ENCODE measurements at regions not wholly inside any gene's neighbourhood (a gene's known extent, or its start where the extent isn't known, plus 50 kb on each side); places are given as distances from the start of the nearest gene placed in this dataset.

DNA sequence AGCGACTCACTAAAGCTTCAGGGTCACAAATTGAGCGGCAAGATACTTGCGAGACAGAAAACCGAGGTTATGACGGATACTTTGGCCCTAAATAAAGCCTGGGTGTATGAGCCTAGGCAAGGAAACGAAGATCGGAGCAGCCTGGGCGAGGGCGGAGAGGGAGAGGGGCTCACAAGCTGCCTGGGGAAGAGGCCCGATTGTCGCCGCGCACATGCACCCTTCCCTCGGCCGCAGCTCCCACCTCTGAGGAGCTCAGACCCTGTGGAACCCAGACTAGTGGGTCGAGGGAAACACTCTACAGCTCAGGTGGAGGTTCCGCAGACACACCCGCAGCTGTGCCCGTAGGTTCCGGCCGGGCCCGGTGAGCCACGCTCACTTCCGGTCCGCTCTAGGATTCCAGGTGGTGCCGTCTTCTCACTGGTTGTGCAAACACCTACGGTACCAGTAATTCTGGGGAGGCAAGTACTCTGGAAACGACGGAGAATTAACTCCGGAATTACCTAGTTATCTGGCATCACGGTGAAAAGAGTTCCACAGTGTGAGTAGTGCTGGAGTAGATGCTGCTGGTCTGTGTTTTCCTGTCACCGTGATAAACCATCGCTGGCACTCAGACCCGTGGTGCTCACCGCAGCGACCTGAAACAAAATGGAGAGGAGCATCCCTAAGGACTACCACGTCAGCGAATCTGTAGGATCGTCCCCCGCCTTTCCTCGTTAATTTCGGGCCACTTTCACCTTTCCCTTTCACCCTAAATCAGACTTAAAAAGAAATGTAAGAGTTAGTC lies 61.5 kb downstream of the GPX5 start:
- no peak for TF ChIP-seq POLR2A (IDR thresholded peaks at IDR 0.05)
- TF ChIP-seq, protein P1, sequence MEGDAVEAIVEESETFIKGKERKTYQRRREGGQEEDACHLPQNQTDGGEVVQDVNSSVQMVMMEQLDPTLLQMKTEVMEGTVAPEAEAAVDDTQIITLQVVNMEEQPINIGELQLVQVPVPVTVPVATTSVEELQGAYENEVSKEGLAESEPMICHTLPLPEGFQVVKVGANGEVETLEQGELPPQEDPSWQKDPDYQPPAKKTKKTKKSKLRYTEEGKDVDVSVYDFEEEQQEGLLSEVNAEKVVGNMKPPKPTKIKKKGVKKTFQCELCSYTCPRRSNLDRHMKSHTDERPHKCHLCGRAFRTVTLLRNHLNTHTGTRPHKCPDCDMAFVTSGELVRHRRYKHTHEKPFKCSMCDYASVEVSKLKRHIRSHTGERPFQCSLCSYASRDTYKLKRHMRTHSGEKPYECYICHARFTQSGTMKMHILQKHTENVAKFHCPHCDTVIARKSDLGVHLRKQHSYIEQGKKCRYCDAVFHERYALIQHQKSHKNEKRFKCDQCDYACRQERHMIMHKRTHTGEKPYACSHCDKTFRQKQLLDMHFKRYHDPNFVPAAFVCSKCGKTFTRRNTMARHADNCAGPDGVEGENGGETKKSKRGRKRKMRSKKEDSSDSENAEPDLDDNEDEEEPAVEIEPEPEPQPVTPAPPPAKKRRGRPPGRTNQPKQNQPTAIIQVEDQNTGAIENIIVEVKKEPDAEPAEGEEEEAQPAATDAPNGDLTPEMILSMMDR (IDR thresholded peaks at IDR 0.05): no peak
